ENCODE measurements at regions not wholly inside any gene's neighbourhood (a gene's known extent, or its start where the extent isn't known, plus 50 kb on each side); places are given as distances from the start of the nearest gene placed in this dataset.
"Not testable (repeated sequence)": the region's sequence is repeated elsewhere in the genome, so short reads cannot be mapped to it uniquely, and the experiment has no call there.

- Histone ChIP-seq H3K4me1 (no peaks in the 10 kb centered on the region), H3K9me3 (no peaks in the 10 kb centered on the region), H3K36me3 (no peaks in the 10 kb centered on the region), H3K27me3 (peaks cover 0 to 5% (median 0%) of the 10 kb centered on the region in 4 donors), H3K27ac (replicated peaks in 1 of 4) (no peak overlapping the region), H3K4me3 (no peak overlapping the region)
- WGBS, result 79% methylated on average over 2 of the region's 2 CpGs
- no peak for TF ChIP-seq POLR2AphosphoS5 (IDR thresholded peaks at IDR 0.05)
- TF ChIP-seq POLR2A (IDR thresholded peaks at IDR 0.05; ENCODE audit: low read depth), result no peak
- no peak for TF ChIP-seq EP300 (IDR thresholded peaks at IDR 0.05)
- TF ChIP-seq CTCF (IDR thresholded peaks at IDR 0.05), result no peak
- intact Hi-C loops (cut with DNase I), result no loop called here
- DNase-seq (ENCODE audit: extremely low spot score), result no peak
Observed at GRCh38 chr3:170656284-170656683, 70.4 kb upstream of the SLC7A14 start.

GRCh38 chr3:170653801-170654200 is 67.9 kb upstream of the SLC7A14 start:
- DNase-seq (ENCODE audit: extremely low spot score), result no peak
- Histone ChIP-seq H3K27ac (replicated peaks in 1 of 4) (no peak overlapping the region), H3K4me1 (no peaks in the 10 kb centered on the region), H3K36me3 (no peaks in the 10 kb centered on the region), H3K27me3 (peaks cover 0 to 17% (median 0%) of the 10 kb centered on the region in 4 donors), H3K4me3 (no peak overlapping the region), H3K9me3 (no peaks in the 10 kb centered on the region)
- TF ChIP-seq EP300 (IDR thresholded peaks at IDR 0.05) (no peak), POLR2A (IDR thresholded peaks at IDR 0.05; ENCODE audit: low read depth) (no peak), POLR2AphosphoS5 (IDR thresholded peaks at IDR 0.05) (no peak), CTCF (IDR thresholded peaks at IDR 0.05) (no peak)
- intact Hi-C loops (cut with DNase I), result no loop called here
- WGBS, result 94% methylated on average over 21 of the region's 21 CpGs

- intact Hi-C loops (cut with DNase I), result no loop called here
- Histone ChIP-seq H3K27me3 (peaks cover 0 to 17% (median 0%) of the 10 kb centered on the region in 4 donors), H3K27ac (replicated peaks in 1 of 4) (no peak overlapping the region), H3K9me3 (no peaks in the 10 kb centered on the region), H3K36me3 (no peaks in the 10 kb centered on the region), H3K4me1 (no peaks in the 10 kb centered on the region), H3K4me3 (no peak overlapping the region)
- DNase-seq (ENCODE audit: extremely low spot score), result no peak
- TF ChIP-seq CTCF (IDR thresholded peaks at IDR 0.05) (no peak), POLR2A (IDR thresholded peaks at IDR 0.05; ENCODE audit: low read depth) (no peak), POLR2AphosphoS5 (IDR thresholded peaks at IDR 0.05) (no peak), EP300 (IDR thresholded peaks at IDR 0.05) (no peak)
- WGBS, result 81% methylated on average over 6 of the region's 7 CpGs
Observed at GRCh38 chr3:170651260-170651845, 65.5 kb upstream of the SLC7A14 start.

GRCh38 chr3:170650557-170650956 is 64.7 kb upstream of the SLC7A14 start:
- peaks cover 0 to 17% (median 0%) of the 10 kb centered on the region in 4 donors for H3K27me3 ChIP-seq
- 56% methylated on average over 3 of the region's 5 CpGs for WGBS
- H3K9me3 ChIP-seq; intact Hi-C loops (cut with DNase I); H3K27ac ChIP-seq (replicated peaks in 1 of 4); DNase-seq (ENCODE audit: extremely low spot score); H3K4me1 ChIP-seq; H3K36me3 ChIP-seq; H3K4me3 ChIP-seq: not testable (repeated sequence)

GRCh38 chr3:170644711-170645110 is 58.8 kb upstream of the SLC7A14 start:
- no peak for TF ChIP-seq EP300 (IDR thresholded peaks at IDR 0.05)
- TF ChIP-seq POLR2AphosphoS5 (IDR thresholded peaks at IDR 0.05), result no peak
- no peak for TF ChIP-seq POLR2A (IDR thresholded peaks at IDR 0.05; ENCODE audit: low read depth)
- TF ChIP-seq CTCF (IDR thresholded peaks at IDR 0.05), result no peak
- H3K4me3 ChIP-seq, result no peak overlapping the region
- DNase-seq (ENCODE audit: extremely low spot score), result no peak
- no peaks in the 10 kb centered on the region for H3K9me3 ChIP-seq
- intact Hi-C loops (cut with DNase I), result no loop called here
- no peak overlapping the region for H3K27ac ChIP-seq (replicated peaks in 1 of 4)
- 76% methylated on average over 1 of the region's 1 CpG for whole genome bisulfite sequencing
- no peaks in the 10 kb centered on the region for H3K36me3 ChIP-seq
- peaks cover 0 to 9% (median 1%) of the 10 kb centered on the region in 4 donors for H3K4me1 ChIP-seq
- no peaks in the 10 kb centered on the region for H3K27me3 ChIP-seq

All from esophagus muscularis mucosa (tissue), 4 donors.